Activated T-cell treated with anti-CD3 and anti-CD28 coated beads, Interleukin-2, amount 50 U/mL, for 24 hours (primary cell): ENCODE measurements at regions not wholly inside any gene's neighbourhood (a gene's known extent, or its start where the extent isn't known, plus 50 kb on each side); places are given as distances from the start of the nearest gene placed in this dataset.

Experiments
- DNase-seq: peaks from one replicate; pipeline ENCODE4 v3.0.0-alpha.2; 2020
- H3K27ac Mint-ChIP-seq: 2 replicates; pipeline ENCODE4 v1.8.0; 2020; ENCODE audit warnings: mild to moderate bottlenecking, mixed read lengths
- H3K27me3 Mint-ChIP-seq: 2 replicates; pipeline ENCODE4 v1.8.0; 2020; ENCODE audit warnings: mixed read lengths
- H3K36me3 Mint-ChIP-seq: 2 replicates; pipeline ENCODE4 v1.8.0; 2020; ENCODE audit warnings: low read depth, mixed read lengths
- H3K4me1 Mint-ChIP-seq: 2 replicates; pipeline ENCODE4 v1.8.0; 2020; ENCODE audit warnings: low read depth, mixed read lengths
- H3K4me3 Mint-ChIP-seq: 2 replicates; pipeline ENCODE4 v1.8.0; 2020; ENCODE audit warnings: mild to moderate bottlenecking, moderate library complexity, mixed read lengths
- H3K9me3 Mint-ChIP-seq: 2 replicates; pipeline ENCODE4 v1.8.0; 2020; ENCODE audit warnings: mixed read lengths

- no peaks in the 10 kb centered on the region for H3K9me3 Mint-ChIP-seq
- no peak overlapping the region for H3K4me3 Mint-ChIP-seq
- H3K36me3 Mint-ChIP-seq: no peaks in the 10 kb centered on the region
- DNase-seq: no peak
- no peaks in the 10 kb centered on the region for H3K4me1 Mint-ChIP-seq
- H3K27me3 Mint-ChIP-seq: no peaks in the 10 kb centered on the region
- no peak overlapping the region for H3K27ac Mint-ChIP-seq
Measured at GRCh38 chr13:46951516-46951915, 54.7 kb upstream of the HTR2A start.

GRCh38 chr13:46949211-46949610, 52.4 kb upstream of the HTR2A start:
- no peak for DNase-seq
- no peaks in the 10 kb centered on the region for H3K27me3 Mint-ChIP-seq

DNA sequence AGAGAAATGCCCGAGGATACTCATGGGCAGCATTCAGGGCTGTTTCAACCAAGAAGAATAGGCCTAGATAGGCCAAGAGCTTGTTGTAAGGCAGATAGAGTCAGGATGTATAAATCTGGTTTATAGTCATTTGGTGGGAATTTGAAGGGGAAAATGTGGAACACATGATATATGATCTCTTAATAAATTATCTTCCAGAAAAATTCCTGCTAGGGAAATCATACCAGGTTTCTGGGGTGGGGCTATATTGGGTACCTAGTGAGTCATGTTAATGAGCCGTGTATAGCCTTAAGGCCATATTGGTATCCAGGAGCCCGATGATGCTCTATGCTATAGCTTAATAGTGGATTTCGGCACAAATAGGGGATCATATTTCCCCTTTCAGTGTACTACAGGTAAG, 51.5 kb upstream of the HTR2A start:
- no peaks in the 10 kb centered on the region for H3K36me3 Mint-ChIP-seq
- no peak overlapping the region for H3K27ac Mint-ChIP-seq
- H3K27me3 Mint-ChIP-seq: no peaks in the 10 kb centered on the region
- H3K4me1 Mint-ChIP-seq: no peaks in the 10 kb centered on the region
- no peak overlapping the region for H3K4me3 Mint-ChIP-seq
- DNase-seq: no peak
- H3K9me3 Mint-ChIP-seq: peaks cover 6% of the 10 kb centered on the region

More at GRCh38 chr13:46949211-46949610, 52.4 kb upstream of the HTR2A start:
- Mint-ChIP-seq H3K9me3 (peaks cover 6% of the 10 kb centered on the region), H3K4me1 (no peaks in the 10 kb centered on the region), H3K4me3 (no peak overlapping the region), H3K36me3 (no peaks in the 10 kb centered on the region), H3K27ac (no peak overlapping the region)

GRCh38 chr13:46947425-46948191, 50.8 kb upstream of the HTR2A start:
- H3K4me1 Mint-ChIP-seq: no peaks in the 10 kb centered on the region
- no peak overlapping the region for H3K4me3 Mint-ChIP-seq
- no peaks in the 10 kb centered on the region for H3K36me3 Mint-ChIP-seq
- no peak for DNase-seq
- peaks cover 6% of the 10 kb centered on the region for H3K9me3 Mint-ChIP-seq
- no peaks in the 10 kb centered on the region for H3K27me3 Mint-ChIP-seq
- H3K27ac Mint-ChIP-seq: no peak overlapping the region
